Hematopoietic multipotent progenitor cell treated with erythropoietin and hydrocortisone succinate and interleukin-3 and kit ligand, for 6 days (in vitro differentiated cells): ENCODE measurements at regions not wholly inside any gene's neighbourhood (a gene's known extent, or its start where the extent isn't known, plus 50 kb on each side); places are given as distances from the start of the nearest gene placed in this dataset.
A peak's percentile ranks its signal among the peaks of the same experiment; 100 is the strongest.

Experiments
- DNase-seq: peaks from one replicate; pipeline ENCODE4 v3.0.0-alpha.2; 2015

GRCh38 chr14:51552768-51553404 lies 98.8 kb upstream of the FRMD6 start:
- no peak for DNase-seq

GRCh38 chr14:51554339-51554920 lies 97.3 kb upstream of the FRMD6 start:
- no peak for DNase-seq

GRCh38 chr14:51554953-51555352 lies 96.8 kb upstream of the FRMD6 start:
- peak; percentile 4 for DNase-seq

- no peak for DNase-seq
Observed at GRCh38 chr14:51561141-51561540, 90.6 kb upstream of the FRMD6 start.

- no peak for DNase-seq
Observed at GRCh38 chr14:51562816-51563215, 88.9 kb upstream of the FRMD6 start.

- no peak for DNase-seq
Observed at GRCh38 chr14:51563560-51563959, 88.2 kb upstream of the FRMD6 start.

GRCh38 chr14:51564460-51564859 lies 87.2 kb upstream of the FRMD6 start:
- no peak for DNase-seq

GRCh38 chr14:51564986-51565604 lies 86.6 kb upstream of the FRMD6 start:
- no peak for DNase-seq

GRCh38 chr14:51566831-51567582 lies 84.7 kb upstream of the FRMD6 start:
- DNase-seq: no peak

- DNase-seq: no peak
Observed at GRCh38 chr14:51568366-51568765, 83.3 kb upstream of the FRMD6 start.

- DNase-seq: no peak
Observed at GRCh38 chr14:51573607-51574006, 78.1 kb upstream of the FRMD6 start.

GRCh38 chr14:51574009-51574408 lies 77.7 kb upstream of the FRMD6 start:
- no peak for DNase-seq

GRCh38 chr14:51575349-51576116 lies 76.2 kb upstream of the FRMD6 start:
- no peak for DNase-seq

GRCh38 chr14:51576117-51576430 lies 75.6 kb upstream of the FRMD6 start:
- no peak for DNase-seq

- DNase-seq: no peak
Observed at GRCh38 chr14:51576879-51577278, 74.8 kb upstream of the FRMD6 start.

GRCh38 chr14:51578853-51579252 lies 72.9 kb upstream of the FRMD6 start:
- no peak for DNase-seq

GRCh38 chr14:51581017-51581881 lies 70.5 kb upstream of the FRMD6 start:
- DNase-seq: no peak

- DNase-seq: no peak
Observed at GRCh38 chr14:51582437-51582836, 69.3 kb upstream of the FRMD6 start.

- DNase-seq: no peak
Observed at GRCh38 chr14:51585055-51585454, 66.7 kb upstream of the FRMD6 start.

GRCh38 chr14:51592836-51593235 lies 58.9 kb upstream of the FRMD6 start:
- no peak for DNase-seq

- no peak for DNase-seq
Observed at GRCh38 chr14:51593397-51593796, 58.3 kb upstream of the FRMD6 start.

GRCh38 chr14:51595881-51596455 lies 55.7 kb upstream of the FRMD6 start:
- no peak for DNase-seq
